Umbilical cord (tissue), 1 donor: ENCODE measurements at regions not wholly inside any gene's neighbourhood (a gene's known extent, or its start where the extent isn't known, plus 50 kb on each side); places are given as distances from the start of the nearest gene placed in this dataset.
A peak's percentile ranks its signal among the peaks of the same experiment; 100 is the strongest.

ENCODE experiments used
- DNase-seq: peaks from one replicate; pipeline ENCODE4 v3.0.0-alpha.2; 2015; ENCODE audit warnings: low spot score

GRCh38 chr4:111480510-111480909, 664.7 kb upstream of the FAM241A start:
- no peak for DNase-seq

- no peak for DNase-seq
These were observed 661.7 kb upstream of the FAM241A start for GRCh38 chr4:111483375-111484169.

GRCh38 chr4:111492496-111492895, 652.8 kb upstream of the FAM241A start:
- DNase-seq: peak; percentile 87

- DNase-seq: no peak
These were observed 650.8 kb upstream of the FAM241A start for GRCh38 chr4:111494471-111494870.

- DNase-seq: peak; percentile 92
These were observed 650.3 kb upstream of the FAM241A start for GRCh38 chr4:111494971-111495370.

- DNase-seq: peak; percentile 46
These were observed 646.0 kb upstream of the FAM241A start for GRCh38 chr4:111499291-111499690.

- no peak for DNase-seq
These were observed 645.5 kb upstream of the FAM241A start for GRCh38 chr4:111499706-111500105.

GRCh38 chr4:111500858-111501257, 644.4 kb upstream of the FAM241A start:
- no peak for DNase-seq

GRCh38 chr4:111501946-111502345, 643.3 kb upstream of the FAM241A start:
- DNase-seq: no peak

GRCh38 chr4:111502626-111503025, 642.6 kb upstream of the FAM241A start:
- DNase-seq: no peak

GRCh38 chr4:111506706-111507105, 638.5 kb upstream of the FAM241A start:
- DNase-seq: no peak

- no peak for DNase-seq
These were observed 634.7 kb upstream of the FAM241A start for GRCh38 chr4:111510535-111510934.

GRCh38 chr4:111512081-111512783, 633.0 kb upstream of the FAM241A start:
- peak; percentile 48 for DNase-seq

GRCh38 chr4:111519683-111520082, 625.6 kb upstream of the FAM241A start:
- DNase-seq: no peak

GRCh38 chr4:111530446-111530845, 614.8 kb upstream of the FAM241A start:
- no peak for DNase-seq

- DNase-seq: peak; percentile 33
These were observed 609.5 kb upstream of the FAM241A start for GRCh38 chr4:111535792-111536191.

- no peak for DNase-seq
These were observed 608.1 kb upstream of the FAM241A start for GRCh38 chr4:111537165-111537564.

GRCh38 chr4:111537871-111538270, 607.4 kb upstream of the FAM241A start:
- DNase-seq: no peak

- peak; percentile 67 for DNase-seq
These were observed 604.6 kb upstream of the FAM241A start for GRCh38 chr4:111540671-111541070.

- peak; percentile 47 for DNase-seq
These were observed 603.2 kb upstream of the FAM241A start for GRCh38 chr4:111542056-111542455.

GRCh38 chr4:111546881-111547280, 598.4 kb upstream of the FAM241A start:
- DNase-seq: no peak

GRCh38 chr4:111556141-111556781, 589.0 kb upstream of the FAM241A start:
- DNase-seq: no peak

GRCh38 chr4:111556851-111557250, 588.4 kb upstream of the FAM241A start:
- no peak for DNase-seq
